GM12892 (cell line): ENCODE measurements at regions not wholly inside any gene's neighbourhood (a gene's known extent, or its start where the extent isn't known, plus 50 kb on each side); places are given as distances from the start of the nearest gene placed in this dataset.

ENCODE experiments used
- POLR2A ChIP-seq: IDR thresholded peaks from 2 replicates; pipeline ENCODE4 v1.6.1; 2011; ENCODE audit warnings: low read depth, low read length, control low read depth
- POLR2AphosphoS5 ChIP-seq: IDR thresholded peaks from 2 replicates; pipeline ENCODE4 v1.6.1; 2011; ENCODE audit warnings: low read depth, low read length, control low read depth
- TAF1 ChIP-seq: IDR thresholded peaks from 2 replicates; pipeline ENCODE4 v1.6.1; 2011; ENCODE audit warnings: low read depth, mild to moderate bottlenecking, control low read depth, low read length, borderline replicate concordance

DNA sequence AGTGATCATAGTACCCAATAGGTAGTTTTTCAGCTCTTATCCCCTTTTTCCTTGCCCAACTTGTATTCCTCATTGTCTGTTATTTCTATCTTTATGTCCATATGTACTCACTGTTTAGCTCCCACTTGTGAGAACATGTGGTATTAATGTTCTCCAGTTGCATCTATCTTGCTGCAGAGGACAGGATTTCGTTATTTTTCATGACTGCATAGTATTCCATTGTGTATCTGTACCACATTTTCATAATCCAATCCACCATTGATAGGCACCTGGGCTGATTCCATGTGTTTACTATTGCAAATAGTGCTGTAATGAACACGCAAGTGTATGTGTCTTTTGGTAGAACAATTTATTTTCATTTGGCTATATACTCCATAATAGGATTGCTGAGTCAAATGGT, 819.5 kb upstream of the ADGRB3 start:
- TF ChIP-seq POLR2A (no peak), POLR2AphosphoS5 (no peak), TAF1 (no peak)
